GM18508 (cell line): ENCODE measurements at regions not wholly inside any gene's neighbourhood (a gene's known extent, or its start where the extent isn't known, plus 50 kb on each side); places are given as distances from the start of the nearest gene placed in this dataset.
"Not testable (repeated sequence)": the region's sequence is repeated elsewhere in the genome, so short reads cannot be mapped to it uniquely, and the experiment has no call there.

ENCODE experiments used
- ATAC-seq: cut with Tn5 transposase; IDR thresholded peaks from one replicate; pipeline ENCODE4 v1.9.1; 2021; ENCODE audit warnings: moderate number of reproducible peaks; ENCODE audit not compliant: insufficient read depth, unreplicated experiment

- ATAC-seq: no peak
These were observed 279.0 kb downstream of the TCERG1L start for GRCh38 chr10:131032329-131033165.

- no peak for ATAC-seq
These were observed 278.1 kb downstream of the TCERG1L start for GRCh38 chr10:131033166-131034085.

DNA sequence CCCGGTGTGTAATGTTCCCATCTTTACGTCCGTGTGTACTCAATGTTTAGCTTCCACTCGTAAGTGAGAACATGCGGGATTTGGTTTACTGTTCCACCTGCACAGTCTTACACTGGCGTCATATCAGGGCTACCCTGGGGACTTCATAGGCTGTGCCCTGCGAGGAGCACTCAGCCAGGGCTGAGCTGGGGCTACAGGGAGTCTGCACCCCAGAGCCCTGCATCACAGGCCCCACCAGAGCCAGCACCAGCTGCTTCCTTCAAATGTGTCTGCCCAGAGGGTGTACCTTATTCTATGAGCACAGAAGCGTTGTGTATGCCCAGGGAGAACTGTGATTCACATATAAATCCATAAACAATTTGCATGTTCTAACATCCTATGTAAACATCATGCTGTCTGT lies 277.1 kb downstream of the TCERG1L start:
- no peak for ATAC-seq

DNA sequence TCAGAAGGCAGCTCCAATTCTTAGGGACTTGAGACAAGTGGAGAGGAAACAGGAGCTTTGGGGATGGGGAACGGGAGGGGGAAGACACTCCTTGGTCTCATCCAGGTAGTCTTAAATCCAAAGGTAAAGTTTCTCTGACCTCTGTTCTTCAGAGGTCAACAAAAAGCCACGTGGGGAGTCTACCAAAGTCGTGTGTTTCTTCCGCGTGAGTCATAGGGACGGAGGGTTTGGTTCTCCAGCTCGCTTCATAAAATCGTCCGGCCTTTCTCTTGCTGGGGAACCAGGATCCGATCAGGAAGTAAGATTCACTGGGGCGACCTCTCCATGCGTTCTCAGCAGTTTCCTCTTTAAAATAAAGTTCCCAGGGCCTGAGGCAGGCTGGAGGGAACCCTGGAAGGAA lies 275.7 kb downstream of the TCERG1L start:
- ATAC-seq: no peak

DNA sequence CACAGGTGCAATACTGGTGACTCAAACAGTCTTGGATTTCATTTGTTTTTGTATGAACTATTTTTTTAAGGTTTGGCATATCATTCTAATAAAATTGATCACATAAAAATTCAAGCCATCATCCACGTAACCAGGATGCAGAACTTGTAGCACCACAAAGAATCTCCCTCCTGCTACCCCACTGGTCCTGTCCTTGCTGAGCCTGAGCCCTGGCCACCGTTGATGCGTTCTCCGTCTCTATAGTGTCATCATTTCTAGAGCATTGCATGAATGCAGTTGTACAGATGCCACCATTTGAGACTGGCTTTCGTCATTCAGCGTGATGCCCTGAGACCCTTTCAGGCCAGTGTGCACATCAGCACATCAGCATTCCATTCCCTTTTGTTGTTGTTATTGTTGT lies 273.5 kb downstream of the TCERG1L start:
- ATAC-seq: no peak

DNA sequence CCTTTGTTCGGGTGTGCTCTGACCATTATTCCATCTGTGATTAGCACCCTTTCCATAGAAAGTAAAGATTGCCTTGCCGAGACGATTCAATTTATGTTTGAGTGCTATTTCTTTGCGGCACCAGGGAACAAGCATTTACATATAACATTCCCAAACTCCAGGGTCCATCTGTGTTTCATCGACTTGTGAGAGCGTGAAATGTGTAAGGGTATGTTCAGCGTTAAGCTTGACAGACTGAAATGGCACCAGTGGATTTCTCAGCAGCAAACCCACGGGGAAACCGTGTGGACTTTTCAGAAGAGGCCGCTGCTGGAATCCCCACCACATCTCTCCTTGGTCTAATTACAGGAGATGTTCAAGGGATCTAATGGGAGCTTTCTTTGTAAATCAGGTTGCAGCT lies 270.5 kb downstream of the TCERG1L start:
- ATAC-seq: no peak

DNA sequence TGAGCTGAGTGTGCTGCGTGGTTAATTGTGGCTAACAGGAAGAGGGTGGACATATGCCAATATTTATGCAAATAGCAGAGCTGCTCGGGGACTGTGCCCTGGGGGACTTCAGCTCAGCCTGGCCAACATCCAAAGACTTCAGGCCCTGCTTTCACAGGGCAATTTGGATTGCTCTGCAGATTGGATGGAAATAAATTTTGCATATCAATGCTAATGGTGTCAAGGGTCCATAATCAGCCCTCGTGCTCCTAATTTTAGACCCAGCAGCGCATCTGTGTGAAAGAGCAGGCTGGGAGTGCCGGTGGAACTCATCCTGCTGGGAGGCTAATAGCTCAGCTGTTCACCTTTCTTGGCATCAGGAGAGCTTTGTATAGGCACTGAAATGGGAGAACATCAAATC lies 270.1 kb downstream of the TCERG1L start:
- no peak for ATAC-seq

DNA sequence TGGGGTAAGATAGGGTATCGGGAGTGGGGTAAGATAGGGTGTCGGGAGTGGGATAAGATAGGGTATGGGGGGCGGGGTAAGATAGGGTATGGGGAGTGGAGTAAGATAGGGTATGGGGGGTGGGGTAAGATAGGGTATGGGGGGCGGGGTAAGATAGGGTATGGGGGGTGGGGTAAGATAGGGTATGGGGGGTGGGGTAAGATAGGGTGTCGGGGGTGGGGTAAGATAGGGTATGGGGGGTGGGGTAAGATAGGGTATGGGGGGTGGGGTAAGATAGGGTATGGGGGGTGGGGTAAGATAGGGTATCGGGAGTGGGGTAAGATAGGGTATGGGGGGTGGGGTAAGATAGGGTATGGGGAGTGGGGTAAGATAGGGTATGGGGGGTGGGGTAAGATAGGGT lies 269.5 kb downstream of the TCERG1L start:
- ATAC-seq: not testable (repeated sequence)
